GM12878 (cell line): ENCODE measurements at regions not wholly inside any gene's neighbourhood (a gene's known extent, or its start where the extent isn't known, plus 50 kb on each side); places are given as distances from the start of the nearest gene placed in this dataset.

Experiments
- CTCF ChIP-seq, 3 experiments: IDR thresholded peaks in 2 of 3; conservative IDR thresholded peaks in 1 of 3; 2 replicates each; pipeline ENCODE4 v1.5.1; 2011; ENCODE audit warnings: low read depth in 3 of 3, low read length in 3 of 3, mild to moderate bottlenecking in 3 of 3, control low read depth in 2 of 3, moderate library complexity in 2 of 3, inconsistent platforms in 1 of 3, mixed read lengths in 1 of 3; ENCODE audit not compliant: control insufficient read depth in 2 of 3, insufficient read depth in 1 of 3; ENCODE audit errors: extremely low read depth in 1 of 3
- EP300 ChIP-seq, 2 experiments: fragments of 150-350 bp in 1 of 2; IDR thresholded peaks; 2 replicates each; pipeline ENCODE4 v1.6.1; 2011 to 2012; ENCODE audit warnings: low read depth in 2 of 2, low read length in 2 of 2, borderline replicate concordance in 1 of 2, improper control_type of control experiment in 1 of 2, inconsistent platforms in 1 of 2; ENCODE audit not compliant: control insufficient read depth in 1 of 2
- GABPA ChIP-seq: IDR thresholded peaks from 2 replicates; pipeline ENCODE4 v1.6.1; 2014; ENCODE audit warnings: antibody characterized with exemption, low read depth, mild to moderate bottlenecking, inconsistent platforms
- JUND ChIP-seq: IDR thresholded peaks from 2 replicates; pipeline ENCODE4 v1.6.1; 2012; ENCODE audit warnings: low read depth, mild to moderate bottlenecking, low read length, improper control_type of control experiment, moderate library complexity
- MXI1 ChIP-seq: fragments of 150-350 bp; IDR thresholded peaks from 2 replicates; pipeline ENCODE4 v1.6.1; 2011; ENCODE audit warnings: low read depth, mild to moderate bottlenecking, inconsistent platforms, low read length, improper control_type of control experiment
- NR2C2 ChIP-seq: IDR thresholded peaks from 2 replicates; pipeline ENCODE4 v1.6.1; 2011; ENCODE audit warnings: borderline replicate concordance, low read depth; ENCODE audit not compliant: control insufficient read depth, insufficient read length
- NR2F1 ChIP-seq: fragments of 450-650 bp; conservative IDR thresholded peaks from 2 replicates; pipeline ENCODE4 v1.6.1; 2017; ENCODE audit warnings: mild to moderate bottlenecking
- POLR2A ChIP-seq: IDR thresholded peaks from 2 replicates; pipeline ENCODE4 v1.6.1; 2011; ENCODE audit warnings: low read depth, mild to moderate bottlenecking, low read length
- RFX5 ChIP-seq: IDR thresholded peaks from 2 replicates; pipeline ENCODE4 v1.6.1; 2011; ENCODE audit warnings: low read depth, low read length, improper control_type of control experiment
- SPI1 ChIP-seq: IDR thresholded peaks from 2 replicates; pipeline ENCODE4 v1.6.1; 2011; ENCODE audit warnings: low read depth, mild to moderate bottlenecking, low read length, moderate library complexity, borderline replicate concordance; ENCODE audit not compliant: insufficient read depth
- SRF ChIP-seq, 2 experiments: IDR thresholded peaks; 2 replicates each; pipeline ENCODE4 v1.6.1; 2011; ENCODE audit warnings: low read depth in 2 of 2, low read length in 2 of 2, mild to moderate bottlenecking in 1 of 2, moderate library complexity in 1 of 2
- TARDBP ChIP-seq: IDR thresholded peaks from 2 replicates; pipeline ENCODE4 v1.6.1; 2016; ENCODE audit warnings: borderline replicate concordance
- TCF7 ChIP-seq: IDR thresholded peaks from 2 replicates; pipeline ENCODE4 v1.6.1; 2014; ENCODE audit warnings: antibody characterized with exemption, borderline replicate concordance
- USF2 ChIP-seq: IDR thresholded peaks from 2 replicates; pipeline ENCODE4 v1.6.1; 2011; ENCODE audit warnings: low read depth, low read length, improper control_type of control experiment, borderline replicate concordance

GRCh38 chr12:72734581-72734980, 462.4 kb downstream of the TRHDE start:
- TF ChIP-seq MXI1 (no peak), GABPA (no peak), TCF7 (no peak), POLR2A (no peak), SRF (IDR thresholded peaks at IDR 0.05; ENCODE audit: low read depth in 2 of 2, low read length in 2 of 2) (no peak), NR2C2 (no peak), EP300 (IDR thresholded peaks at IDR 0.05; ENCODE audit: borderline replicate concordance in 1 of 2, control insufficient read depth in 1 of 2, low read depth in 2 of 2, low read length in 2 of 2) (no peak), JUND (no peak), USF2 (no peak), CTCF (IDR thresholded peaks at IDR 0.05 in 2 of 3, conservative IDR thresholded peaks at IDR 0.05 in 1 of 3; ENCODE audit: control insufficient read depth in 2 of 3, extremely low read depth in 1 of 3, insufficient read depth in 1 of 3, low read depth in 3 of 3, low read length in 3 of 3) (no peak), SPI1 (no peak), TARDBP (no peak), NR2F1 (no peak), RFX5 (no peak)
